ENCODE measurements at regions not wholly inside any gene's neighbourhood (a gene's known extent, or its start where the extent isn't known, plus 50 kb on each side); places are given as distances from the start of the nearest gene placed in this dataset.

GRCh38 chr10:90481326-90481923 is 376.4 kb downstream of the HTR7 start:
- no peak overlapping the region for H3K27ac Mint-ChIP-seq

GRCh38 chr10:90484518-90484917 is 373.3 kb downstream of the HTR7 start:
- ChIA-PET POLR2A (no interaction called here), CTCF (no interaction called here)
- no peaks in the 10 kb centered on the region for H3K36me3 Mint-ChIP-seq (ENCODE audit: low read depth)
- no peak for DNase-seq
- H3K4me1 Mint-ChIP-seq: no peaks in the 10 kb centered on the region
- no peaks in the 10 kb centered on the region for H3K27me3 Mint-ChIP-seq
- H3K4me3 Mint-ChIP-seq: no peak overlapping the region
- H3K27ac Mint-ChIP-seq: no peak overlapping the region
- no peaks in the 10 kb centered on the region for H3K9me3 Mint-ChIP-seq

More at GRCh38 chr10:90481326-90481923, 376.4 kb downstream of the HTR7 start:
- Mint-ChIP-seq H3K4me3 (no peak overlapping the region), H3K27me3 (no peaks in the 10 kb centered on the region), H3K9me3 (no peaks in the 10 kb centered on the region), H3K4me1 (no peaks in the 10 kb centered on the region), H3K36me3 (ENCODE audit: low read depth) (no peaks in the 10 kb centered on the region)
- ChIA-PET POLR2A (no interaction called here), CTCF (no interaction called here)
- no peak for DNase-seq

- Mint-ChIP-seq H3K4me3 (no peak overlapping the region), H3K36me3 (ENCODE audit: low read depth) (no peaks in the 10 kb centered on the region), H3K4me1 (no peaks in the 10 kb centered on the region), H3K27ac (no peak overlapping the region), H3K9me3 (peaks cover 26% of the 10 kb centered on the region), H3K27me3 (no peaks in the 10 kb centered on the region)
- ChIA-PET CTCF (no interaction called here), POLR2A (no interaction called here)
- DNase-seq: no peak
Observed at GRCh38 chr10:90494183-90494582, 363.7 kb downstream of the HTR7 start.

GRCh38 chr10:90504172-90504571 is 353.7 kb downstream of the HTR7 start:
- ChIA-PET POLR2A (no interaction called here), CTCF (no interaction called here)
- Mint-ChIP-seq H3K9me3 (no peaks in the 10 kb centered on the region), H3K27me3 (no peaks in the 10 kb centered on the region), H3K36me3 (ENCODE audit: low read depth) (no peaks in the 10 kb centered on the region), H3K4me1 (no peaks in the 10 kb centered on the region), H3K27ac (no peak overlapping the region), H3K4me3 (no peak overlapping the region)
- DNase-seq: no peak

GRCh38 chr10:90526721-90527120 is 331.1 kb downstream of the HTR7 start:
- ChIA-PET CTCF (no interaction called here), POLR2A (no interaction called here)
- H3K4me1 Mint-ChIP-seq: no peaks in the 10 kb centered on the region
- no peak overlapping the region for H3K27ac Mint-ChIP-seq
- no peaks in the 10 kb centered on the region for H3K9me3 Mint-ChIP-seq
- H3K27me3 Mint-ChIP-seq: no peaks in the 10 kb centered on the region
- no peaks in the 10 kb centered on the region for H3K36me3 Mint-ChIP-seq (ENCODE audit: low read depth)
- H3K4me3 Mint-ChIP-seq: no peak overlapping the region
- DNase-seq: no peak

- no peaks in the 10 kb centered on the region for H3K36me3 Mint-ChIP-seq (ENCODE audit: low read depth)
- H3K27me3 Mint-ChIP-seq: no peaks in the 10 kb centered on the region
- DNase-seq: no peak
- no peak overlapping the region for H3K27ac Mint-ChIP-seq
- no peak overlapping the region for H3K4me3 Mint-ChIP-seq
- H3K4me1 Mint-ChIP-seq: no peaks in the 10 kb centered on the region
- CTCF ChIA-PET: no interaction called here
- POLR2A ChIA-PET: no interaction called here
- H3K9me3 Mint-ChIP-seq: no peaks in the 10 kb centered on the region
Observed at GRCh38 chr10:90530521-90530920, 327.3 kb downstream of the HTR7 start.

GRCh38 chr10:90557385-90557784 is 300.5 kb downstream of the HTR7 start:
- Mint-ChIP-seq H3K27me3 (no peaks in the 10 kb centered on the region), H3K27ac (no peak overlapping the region), H3K36me3 (ENCODE audit: low read depth) (no peaks in the 10 kb centered on the region), H3K4me3 (no peak overlapping the region), H3K9me3 (no peaks in the 10 kb centered on the region), H3K4me1 (no peaks in the 10 kb centered on the region)
- ChIA-PET CTCF (no interaction called here), POLR2A (no interaction called here)
- no peak for DNase-seq

GRCh38 chr10:90560331-90560730 is 297.5 kb downstream of the HTR7 start:
- H3K4me1 Mint-ChIP-seq: no peaks in the 10 kb centered on the region
- POLR2A ChIA-PET: no interaction called here
- H3K9me3 Mint-ChIP-seq: no peaks in the 10 kb centered on the region
- CTCF ChIA-PET: no interaction called here
- H3K27ac Mint-ChIP-seq: no peak overlapping the region
- no peak overlapping the region for H3K4me3 Mint-ChIP-seq
- no peaks in the 10 kb centered on the region for H3K36me3 Mint-ChIP-seq (ENCODE audit: low read depth)
- H3K27me3 Mint-ChIP-seq: no peaks in the 10 kb centered on the region
- DNase-seq: no peak

GRCh38 chr10:90561666-90562065 is 296.2 kb downstream of the HTR7 start:
- no peaks in the 10 kb centered on the region for H3K36me3 Mint-ChIP-seq (ENCODE audit: low read depth)
- H3K4me1 Mint-ChIP-seq: no peaks in the 10 kb centered on the region
- no peak overlapping the region for H3K4me3 Mint-ChIP-seq
- no peaks in the 10 kb centered on the region for H3K9me3 Mint-ChIP-seq
- no peak overlapping the region for H3K27ac Mint-ChIP-seq
- H3K27me3 Mint-ChIP-seq: no peaks in the 10 kb centered on the region
- no peak for DNase-seq
- CTCF ChIA-PET: no interaction called here
- POLR2A ChIA-PET: no interaction called here

- H3K36me3 Mint-ChIP-seq (ENCODE audit: low read depth): no peaks in the 10 kb centered on the region
- no peak for DNase-seq
- POLR2A ChIA-PET: no interaction called here
- no peaks in the 10 kb centered on the region for H3K9me3 Mint-ChIP-seq
- H3K27me3 Mint-ChIP-seq: no peaks in the 10 kb centered on the region
- no peak overlapping the region for H3K27ac Mint-ChIP-seq
- CTCF ChIA-PET: no interaction called here
- H3K4me3 Mint-ChIP-seq: no peak overlapping the region
- no peaks in the 10 kb centered on the region for H3K4me1 Mint-ChIP-seq
Observed at GRCh38 chr10:90571481-90572258, 286.2 kb downstream of the HTR7 start.

- Mint-ChIP-seq H3K36me3 (ENCODE audit: low read depth) (no peaks in the 10 kb centered on the region), H3K27me3 (no peaks in the 10 kb centered on the region), H3K9me3 (no peaks in the 10 kb centered on the region), H3K4me3 (no peak overlapping the region), H3K27ac (no peak overlapping the region), H3K4me1 (no peaks in the 10 kb centered on the region)
- ChIA-PET CTCF (no interaction called here), POLR2A (no interaction called here)
- no peak for DNase-seq
Observed at GRCh38 chr10:90575125-90575524, 282.7 kb downstream of the HTR7 start.

GRCh38 chr10:90577569-90577968 is 280.3 kb downstream of the HTR7 start:
- ChIA-PET POLR2A (no interaction called here), CTCF (no interaction called here)
- DNase-seq: no peak
- Mint-ChIP-seq H3K9me3 (no peaks in the 10 kb centered on the region), H3K27me3 (no peaks in the 10 kb centered on the region), H3K4me3 (no peak overlapping the region), H3K4me1 (no peaks in the 10 kb centered on the region), H3K27ac (no peak overlapping the region), H3K36me3 (ENCODE audit: low read depth) (no peaks in the 10 kb centered on the region)

GRCh38 chr10:90579602-90580242 is 278.1 kb downstream of the HTR7 start:
- DNase-seq: no peak
- Mint-ChIP-seq H3K4me3 (no peak overlapping the region), H3K4me1 (no peaks in the 10 kb centered on the region), H3K27ac (no peak overlapping the region), H3K36me3 (ENCODE audit: low read depth) (no peaks in the 10 kb centered on the region), H3K9me3 (no peaks in the 10 kb centered on the region), H3K27me3 (no peaks in the 10 kb centered on the region)
- POLR2A ChIA-PET: no interaction called here
- CTCF ChIA-PET: no interaction called here

GRCh38 chr10:90583416-90583815 is 274.4 kb downstream of the HTR7 start:
- Mint-ChIP-seq H3K36me3 (ENCODE audit: low read depth) (no peaks in the 10 kb centered on the region), H3K4me1 (no peaks in the 10 kb centered on the region), H3K4me3 (no peak overlapping the region), H3K9me3 (no peaks in the 10 kb centered on the region), H3K27me3 (peaks cover 2% of the 10 kb centered on the region), H3K27ac (no peak overlapping the region)
- ChIA-PET POLR2A (no interaction called here), CTCF (no interaction called here)
- no peak for DNase-seq
